LNCAP (cell line): ENCODE measurements at regions not wholly inside any gene's neighbourhood (a gene's known extent, or its start where the extent isn't known, plus 50 kb on each side); places are given as distances from the start of the nearest gene placed in this dataset.

ENCODE experiments used
- CTCF ChIP-seq: fragments of 450-650 bp; IDR thresholded peaks from 2 replicates; pipeline ENCODE4 v1.5.1; 2017; ENCODE audit warnings: mild to moderate bottlenecking

DNA sequence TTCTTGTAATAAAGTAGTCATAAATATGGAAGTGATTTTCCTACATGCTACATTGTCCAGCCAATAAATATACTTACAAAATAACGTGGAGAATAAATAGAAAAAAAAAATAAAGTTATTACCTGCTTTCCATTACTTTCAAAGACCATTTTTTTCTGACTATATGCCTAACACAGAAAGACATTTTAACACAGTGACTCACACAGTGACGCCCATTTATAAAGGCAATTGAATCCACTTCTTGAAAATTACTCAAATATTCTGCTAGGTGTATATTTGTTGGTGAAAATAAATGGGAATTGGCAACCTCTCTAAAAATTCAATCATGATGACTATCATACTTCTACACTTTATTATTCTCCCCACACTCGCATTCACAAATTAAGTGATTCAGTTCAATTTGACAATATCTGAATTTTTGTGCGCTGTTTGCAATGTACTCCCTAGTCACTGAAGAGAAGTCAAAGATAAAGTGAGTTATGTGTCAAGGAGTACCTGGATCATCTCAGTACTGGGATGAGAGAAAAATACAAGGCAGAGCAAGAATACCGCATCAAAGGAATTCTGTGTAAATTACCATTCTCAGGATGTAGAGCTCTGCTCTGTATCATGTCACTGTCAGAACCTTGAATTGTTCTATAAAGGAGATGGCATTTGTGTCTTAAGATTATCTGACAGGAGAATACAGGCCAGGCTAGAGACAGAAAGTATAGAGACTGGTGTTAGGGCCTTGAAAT, 642.7 kb downstream of the IPMK start:
- no peak for TF ChIP-seq CTCF

DNA sequence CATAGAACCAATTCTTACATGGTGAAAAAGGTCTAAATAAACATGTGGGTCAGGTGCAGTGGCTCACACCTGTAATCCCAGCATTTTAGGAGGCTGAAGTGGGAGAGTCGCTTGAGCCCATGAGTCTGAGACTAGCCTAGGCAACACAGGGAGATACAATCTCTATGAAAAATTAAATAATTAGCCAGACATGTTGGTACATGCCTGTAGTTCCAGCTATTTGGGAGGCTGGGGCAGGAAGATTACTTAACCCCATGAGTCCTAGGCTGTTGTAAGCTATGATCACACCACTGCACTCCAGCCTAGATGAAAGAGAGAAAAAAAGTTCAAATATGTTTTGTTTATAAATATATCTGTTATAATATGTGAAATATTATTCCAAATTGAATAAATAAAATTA, 643.6 kb downstream of the IPMK start:
- TF ChIP-seq CTCF = no peak

DNA sequence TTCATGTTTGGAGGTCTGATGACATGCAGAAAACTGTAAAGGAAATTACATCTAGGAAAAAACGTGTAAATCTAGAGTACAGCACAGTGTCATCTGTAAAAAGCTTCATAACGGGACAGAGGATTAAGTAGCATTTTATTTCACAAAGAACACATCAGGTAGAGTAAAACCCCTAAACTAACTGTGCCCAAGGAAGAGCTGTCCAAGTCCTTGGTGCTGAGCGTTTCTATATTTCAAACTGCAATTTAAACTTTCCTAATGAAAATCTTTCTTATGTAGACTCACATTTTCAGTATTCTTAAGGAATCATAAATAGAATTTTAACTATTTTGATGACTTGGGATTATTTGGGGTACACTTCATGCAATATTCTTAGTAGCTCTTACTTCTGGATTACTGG, 646.2 kb downstream of the IPMK start:
- no peak for TF ChIP-seq CTCF

GRCh38 chr10:57605948-57606485, 661.7 kb downstream of the IPMK start:
- TF ChIP-seq CTCF = no peak

DNA sequence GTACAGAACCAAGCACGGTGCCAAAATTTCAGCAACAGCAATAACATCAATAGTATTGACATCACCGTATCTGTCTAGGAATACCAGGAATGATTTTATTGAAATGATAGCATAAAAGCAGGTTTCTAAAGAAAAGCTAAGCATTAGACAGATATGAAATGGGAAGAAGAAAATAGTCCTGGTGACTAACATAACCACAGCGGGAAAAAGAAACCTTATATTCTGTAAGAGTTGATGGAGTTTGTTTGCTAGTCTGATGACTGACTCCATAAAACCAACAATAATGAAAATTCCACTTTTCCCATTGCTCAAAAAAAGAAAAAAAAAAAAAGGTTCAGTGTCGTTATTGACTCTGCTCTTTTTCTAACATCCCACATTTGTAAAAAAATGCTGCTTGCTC, 668.3 kb downstream of the IPMK start:
- no peak for TF ChIP-seq CTCF

GRCh38 chr10:57593983-57594573, 673.6 kb downstream of the IPMK start:
- TF ChIP-seq CTCF = peak; percentile 36; the same call in 1 of the 2 replicates

- TF ChIP-seq CTCF = peak; percentile 53
Observed at GRCh38 chr10:57579926-57580325, 687.8 kb downstream of the IPMK start.
